ENCODE measurements at regions not wholly inside any gene's neighbourhood (a gene's known extent, or its start where the extent isn't known, plus 50 kb on each side); places are given as distances from the start of the nearest gene placed in this dataset.
"Not testable (repeated sequence)": the region's sequence is repeated elsewhere in the genome, so short reads cannot be mapped to it uniquely, and the experiment has no call there.

DNA sequence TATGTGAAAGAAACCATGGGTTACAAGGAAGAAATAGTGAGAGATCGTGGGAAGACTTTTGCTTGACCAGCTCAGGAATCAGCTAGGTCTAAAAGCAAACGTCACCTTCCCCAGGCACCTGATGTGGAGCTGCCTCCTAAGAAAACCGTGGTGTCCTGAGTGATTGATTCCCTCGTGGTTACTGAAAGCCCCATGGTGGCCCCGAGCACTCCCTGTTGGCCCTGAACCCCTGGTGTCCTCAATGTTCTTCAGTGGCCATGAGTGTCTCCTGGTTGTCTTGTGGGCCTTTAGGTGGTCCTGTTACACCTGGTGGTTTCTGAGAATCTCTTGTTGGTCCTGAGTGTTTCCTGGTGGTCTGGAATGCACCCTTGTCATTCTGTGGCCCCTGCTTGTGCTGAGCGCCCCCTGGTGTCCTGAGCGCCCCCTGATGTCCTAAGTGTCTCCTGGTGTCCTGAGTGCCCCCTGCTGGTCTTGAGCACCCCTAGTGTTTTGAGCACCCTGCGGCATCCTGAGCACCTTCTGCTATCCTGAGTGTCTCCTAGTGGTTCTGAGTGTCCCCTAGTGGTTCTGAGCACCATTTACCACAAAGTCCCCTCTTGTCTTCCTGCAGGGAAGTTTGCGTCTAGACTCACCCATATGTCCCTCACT is 518.7 kb downstream of the TMEM121 start:
- peak; percentile 50 for DNase-seq (ENCODE audit: low spot score)

DNA sequence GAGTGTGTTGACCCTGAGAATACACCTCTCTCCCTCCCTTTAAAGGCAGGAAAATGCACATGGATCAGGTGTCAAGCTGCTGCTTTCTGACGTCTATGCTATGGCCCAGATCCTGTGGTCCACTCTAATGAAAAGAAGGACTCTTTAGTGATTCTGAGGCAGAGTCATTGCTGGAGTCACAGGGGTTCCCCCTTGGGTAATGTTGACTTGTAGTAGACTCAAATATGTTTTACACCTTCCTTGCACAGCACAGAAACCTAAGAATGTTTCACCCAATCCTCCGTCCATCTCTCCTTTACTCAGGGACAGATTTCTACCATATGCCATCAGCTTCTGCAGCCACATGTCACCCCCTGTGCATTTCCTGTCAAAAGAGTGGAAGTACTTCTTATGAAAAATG is 525.4 kb downstream of the TMEM121 start:
- DNase-seq (ENCODE audit: low spot score): no peak

DNA sequence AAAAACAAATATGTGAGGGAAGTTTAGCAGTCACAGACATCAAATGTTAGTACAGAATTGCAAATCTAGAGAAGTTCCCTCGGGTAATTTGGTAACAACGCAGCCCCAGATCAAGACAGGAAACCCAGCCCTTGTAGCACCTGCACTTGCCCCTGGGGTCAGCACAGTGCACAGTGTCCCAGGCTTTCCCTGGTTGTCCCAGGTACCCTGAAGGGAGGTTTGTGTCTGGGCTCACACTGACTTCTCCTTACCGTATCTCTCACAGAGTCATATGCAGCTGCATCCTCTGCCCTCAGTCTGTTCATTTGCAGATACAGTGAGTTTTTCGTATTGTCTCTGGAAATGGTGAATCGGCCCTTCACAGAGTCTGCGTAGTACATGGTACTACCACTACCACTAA is 528.9 kb downstream of the TMEM121 start:
- no peak for DNase-seq (ENCODE audit: low spot score)

DNA sequence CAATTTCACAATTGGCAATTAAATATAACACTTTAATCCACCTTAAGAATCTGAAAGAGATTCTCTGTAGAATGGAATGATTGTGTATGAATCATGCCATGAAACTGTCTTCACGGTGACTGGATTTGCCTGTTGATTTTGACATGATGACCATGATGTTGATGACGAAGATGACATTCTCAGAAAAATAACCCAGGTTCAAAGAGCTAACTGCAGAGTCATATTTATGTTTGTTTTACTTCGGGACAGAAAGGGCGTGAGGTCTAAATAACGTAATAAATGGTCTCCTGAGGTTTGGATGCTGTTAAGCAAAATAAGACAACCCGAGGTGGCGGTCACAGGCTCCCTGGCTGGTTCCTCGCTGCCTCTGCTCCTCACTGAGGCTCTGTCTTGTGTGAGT is 532.0 kb downstream of the TMEM121 start:
- DNase-seq (ENCODE audit: low spot score): no peak

DNA sequence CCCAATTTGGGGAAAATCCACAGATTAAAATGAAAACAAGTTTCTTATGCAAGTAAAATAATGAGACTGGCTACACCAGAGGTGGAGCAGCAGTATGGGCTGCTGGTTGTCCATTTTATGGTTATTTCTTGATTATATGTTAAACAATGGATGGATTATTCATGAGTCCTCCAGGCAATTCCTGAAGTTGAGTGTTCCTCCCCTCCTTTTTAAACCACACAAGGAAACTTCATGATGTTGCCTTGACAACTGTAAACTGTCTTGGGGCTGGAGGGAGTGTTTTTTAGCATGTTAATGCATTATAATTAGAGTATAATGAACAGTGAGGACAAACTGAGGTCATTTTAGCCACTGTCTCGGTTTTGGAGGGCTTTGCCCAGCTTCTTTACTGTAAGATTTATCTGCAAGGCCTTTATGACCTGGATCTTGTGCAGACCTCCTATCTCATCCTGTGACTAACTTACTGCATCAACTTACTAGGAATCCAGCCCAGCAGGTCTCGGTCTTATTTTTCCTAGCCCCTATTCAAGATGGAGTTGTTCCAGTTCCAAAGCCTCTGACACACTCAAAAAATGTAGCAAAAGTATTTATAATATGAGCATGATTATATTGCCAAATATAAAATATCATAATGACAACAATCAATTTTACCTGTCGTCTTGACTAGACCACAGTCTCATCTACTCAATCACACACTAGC is 534.0 kb downstream of the TMEM121 start:
- no peak for DNase-seq (ENCODE audit: low spot score)

DNA sequence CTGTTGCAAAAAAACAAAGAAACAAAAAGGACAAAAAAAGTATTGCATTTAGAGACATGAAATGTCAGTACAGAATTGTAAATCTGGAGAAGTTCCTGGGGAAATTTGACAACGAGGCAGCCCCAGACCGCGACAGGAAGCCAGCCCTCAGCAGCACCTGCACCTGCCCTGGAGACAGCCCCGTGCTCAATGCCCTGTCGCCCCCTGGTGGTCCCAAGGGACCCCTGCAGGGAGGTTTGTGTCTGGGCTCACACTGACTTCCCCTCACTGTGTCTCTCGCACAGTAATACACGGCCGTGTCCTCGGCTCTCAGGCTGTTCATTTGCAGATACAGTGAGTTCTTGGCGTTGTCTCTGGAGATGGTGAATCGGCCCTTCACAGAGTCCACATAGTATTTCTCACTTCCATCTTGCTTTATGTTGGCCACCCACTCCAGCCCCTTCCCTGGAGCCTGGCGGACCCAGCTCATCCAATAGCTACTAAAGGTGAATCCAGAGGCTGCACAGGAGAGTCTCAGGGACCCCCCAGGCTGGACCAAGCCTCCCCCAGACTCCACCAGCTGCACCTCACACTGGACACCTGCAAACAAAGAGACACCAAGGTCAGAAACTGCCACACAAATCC is 535.6 kb downstream of the TMEM121 start:
- peak; percentile 43 for DNase-seq (ENCODE audit: low spot score)

DNA sequence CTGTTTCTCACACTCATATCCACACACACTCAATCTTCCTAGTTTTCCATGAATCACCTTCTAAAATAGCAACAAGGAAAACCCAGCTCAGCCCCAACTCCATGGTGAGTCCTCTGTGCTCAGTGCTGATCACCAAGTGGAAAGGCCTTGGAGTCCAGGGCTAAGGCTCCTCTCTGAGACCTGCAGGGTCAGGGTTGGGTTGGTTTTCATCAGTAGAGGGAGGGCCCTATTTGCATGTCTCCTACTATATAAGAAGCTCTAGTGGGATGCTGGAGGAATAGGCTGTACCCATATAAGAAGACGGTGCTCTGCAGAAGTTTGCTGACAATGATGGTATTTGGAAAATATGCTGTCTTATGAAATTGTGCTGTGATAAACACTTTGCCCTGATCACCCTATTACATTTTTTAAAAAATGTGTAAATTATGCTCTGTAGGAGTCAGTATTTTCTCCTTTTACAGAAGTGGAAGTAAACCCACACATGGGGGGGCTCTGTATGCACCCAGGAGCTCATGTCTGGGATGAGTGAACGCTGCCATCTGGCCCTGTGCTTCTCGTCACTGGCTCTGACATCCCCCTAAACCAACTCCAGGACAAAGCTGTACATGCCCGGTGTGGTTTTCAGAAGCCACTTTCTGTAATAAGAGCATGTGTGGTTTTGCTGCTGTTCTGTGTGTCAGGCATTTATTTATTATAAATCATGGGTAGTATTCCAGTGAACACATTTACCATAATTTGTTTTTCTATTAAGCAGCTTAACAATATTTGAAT is 536.3 kb downstream of the TMEM121 start:
- no peak for DNase-seq (ENCODE audit: low spot score)

DNA sequence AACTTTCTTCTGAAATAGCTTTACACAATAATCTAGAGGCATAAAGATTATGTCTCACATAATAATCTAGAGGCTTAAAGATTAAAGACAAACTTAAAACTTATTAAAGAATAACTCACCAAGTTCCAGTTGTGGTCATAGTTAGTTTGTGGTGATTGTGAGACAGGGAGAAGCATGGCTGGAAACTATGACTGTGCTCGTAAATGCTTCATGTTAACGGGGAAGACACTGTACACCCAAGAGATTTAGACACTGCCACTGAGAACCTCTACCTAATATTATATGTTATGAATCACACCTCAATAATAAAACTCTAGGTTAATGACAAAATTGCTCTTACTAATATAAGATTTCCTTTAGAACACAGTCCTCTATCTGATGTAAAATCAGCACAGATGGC is 541.6 kb downstream of the TMEM121 start:
- DNase-seq (ENCODE audit: low spot score): no peak

DNA sequence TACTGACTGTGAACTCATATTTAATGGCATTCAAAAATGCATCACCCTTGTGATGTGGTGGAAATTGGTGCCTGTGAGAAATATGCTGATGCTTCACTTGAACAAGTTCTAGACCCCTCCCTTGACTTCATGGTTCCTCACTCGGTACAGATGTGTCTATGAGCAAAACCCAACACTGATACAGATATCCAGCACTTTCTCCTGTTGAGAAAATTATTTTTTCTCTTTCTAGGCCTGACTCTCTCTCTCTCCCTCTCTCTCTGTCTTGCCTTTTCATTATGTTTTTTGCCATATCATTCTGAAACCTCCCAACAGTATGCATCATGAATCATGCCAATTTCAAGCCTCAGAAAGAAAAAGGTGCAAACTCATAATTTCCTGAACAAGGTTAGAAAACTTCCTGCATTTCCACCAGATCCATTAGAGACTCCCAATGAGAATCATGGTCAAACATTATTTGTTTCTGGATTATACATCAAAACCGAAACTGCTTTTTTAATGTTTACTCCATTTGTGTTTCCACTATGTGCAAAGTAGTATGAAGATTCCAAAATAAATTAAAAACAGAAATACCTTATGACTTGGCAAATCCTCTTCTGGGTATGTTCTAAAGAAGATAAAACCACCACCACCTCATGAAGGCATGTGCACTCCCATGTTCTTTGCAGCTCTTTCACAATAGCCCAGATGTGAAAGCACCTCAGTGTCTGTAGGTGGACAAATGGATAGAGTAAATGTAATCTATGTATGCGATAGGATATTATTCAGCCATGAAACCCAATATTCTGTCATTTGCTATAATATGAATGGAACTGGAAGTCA is 543.6 kb downstream of the TMEM121 start:
- no peak for DNase-seq (ENCODE audit: low spot score)

DNA sequence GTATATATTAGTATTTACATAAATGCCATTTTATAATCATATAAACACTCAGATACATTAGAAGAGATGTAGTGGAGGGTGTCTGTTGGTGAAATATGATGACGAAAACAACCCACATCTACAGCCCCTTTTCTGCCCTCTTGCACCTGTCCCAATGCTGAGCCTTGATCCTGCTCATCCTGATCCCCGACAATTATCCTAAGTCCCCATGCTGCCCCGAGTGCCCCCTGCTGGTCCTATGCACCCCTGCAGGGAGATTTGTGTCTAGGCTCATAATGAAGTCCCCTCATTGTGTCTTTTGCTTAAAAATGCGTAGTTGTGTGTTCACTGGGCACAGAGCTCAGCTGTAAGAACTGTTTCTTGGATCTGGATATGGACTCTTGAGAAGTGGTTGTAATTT is 554.5 kb downstream of the TMEM121 start:
- DNase-seq (ENCODE audit: low spot score): no peak

DNA sequence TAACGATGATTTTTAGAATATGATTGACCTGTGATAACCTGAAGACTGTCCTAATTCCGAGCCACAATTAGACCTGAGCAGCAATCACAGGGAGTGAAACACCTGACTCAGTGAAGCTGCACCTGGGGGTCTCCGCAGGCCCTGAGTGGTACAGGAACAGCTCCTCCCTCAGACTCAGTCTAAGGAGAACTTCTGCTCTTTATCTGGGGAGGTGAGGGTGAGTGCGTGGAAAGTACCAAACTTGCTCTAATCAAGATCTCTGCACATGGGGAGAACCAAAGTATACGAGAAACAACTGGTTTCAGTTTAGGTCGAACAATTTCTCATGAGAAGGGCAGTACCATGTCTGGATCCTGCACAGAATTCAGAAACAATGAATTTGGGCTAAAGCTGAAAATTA is 555.3 kb downstream of the TMEM121 start:
- DNase-seq (ENCODE audit: low spot score): not testable (repeated sequence)

DNA sequence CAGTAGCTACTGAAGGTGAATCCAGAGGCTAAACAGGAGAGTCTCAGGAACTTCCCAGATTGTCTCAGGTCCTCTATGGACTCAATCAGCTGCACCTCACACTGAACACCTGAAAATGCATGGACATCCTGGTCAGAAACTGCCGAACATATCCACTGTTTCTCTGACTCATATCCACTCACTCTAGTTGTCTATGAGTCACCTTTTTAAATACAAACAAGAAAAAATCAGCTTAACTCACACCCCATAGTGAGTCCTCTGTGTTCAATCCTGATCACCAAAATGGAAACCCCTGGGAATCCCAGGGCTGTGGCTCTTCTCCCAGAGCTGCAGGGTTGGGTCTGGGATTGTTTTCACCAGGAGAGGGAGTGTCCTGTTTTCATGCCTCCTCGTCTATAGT is 556.7 kb downstream of the TMEM121 start:
- DNase-seq (ENCODE audit: low spot score): no peak

DNA sequence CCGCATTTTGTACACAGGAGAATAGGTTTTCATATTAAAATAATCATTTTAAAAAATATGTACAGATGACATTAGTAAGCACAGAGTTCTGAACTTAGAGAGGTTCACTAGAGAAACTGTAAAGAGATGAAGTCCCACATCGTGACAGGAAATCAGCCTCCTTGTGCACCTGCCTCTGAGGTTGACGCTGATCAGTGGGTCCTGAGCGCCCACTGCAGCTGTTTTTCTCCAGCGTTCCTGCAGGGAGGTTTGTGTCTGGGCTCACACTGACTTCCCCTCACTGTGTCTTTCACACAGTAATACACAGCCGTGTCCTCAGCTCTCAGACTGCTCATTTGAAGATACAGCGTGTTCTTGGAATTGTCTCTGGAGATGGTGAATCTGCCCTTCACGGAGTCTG is 561.5 kb downstream of the TMEM121 start:
- no peak for DNase-seq (ENCODE audit: low spot score)

DNA sequence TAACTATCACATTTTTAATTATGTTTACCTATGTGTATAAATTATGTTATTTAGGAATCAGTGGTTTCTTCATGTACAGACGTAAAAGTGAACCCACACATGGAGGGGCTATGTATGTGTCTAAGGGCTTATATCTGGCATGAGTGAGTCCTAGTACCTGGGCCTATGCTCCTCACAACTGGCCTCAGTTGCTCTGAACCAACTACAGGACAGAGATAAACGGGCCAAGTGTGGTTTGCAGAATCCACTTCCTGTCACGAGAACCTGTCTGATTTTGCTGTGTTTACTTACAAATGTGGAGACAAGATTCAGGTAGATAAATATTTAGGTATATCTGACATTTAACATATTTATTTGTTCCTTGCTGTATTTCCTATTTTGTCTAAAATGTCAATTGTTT is 562.5 kb downstream of the TMEM121 start:
- DNase-seq (ENCODE audit: low spot score): not testable (repeated sequence)

DNA sequence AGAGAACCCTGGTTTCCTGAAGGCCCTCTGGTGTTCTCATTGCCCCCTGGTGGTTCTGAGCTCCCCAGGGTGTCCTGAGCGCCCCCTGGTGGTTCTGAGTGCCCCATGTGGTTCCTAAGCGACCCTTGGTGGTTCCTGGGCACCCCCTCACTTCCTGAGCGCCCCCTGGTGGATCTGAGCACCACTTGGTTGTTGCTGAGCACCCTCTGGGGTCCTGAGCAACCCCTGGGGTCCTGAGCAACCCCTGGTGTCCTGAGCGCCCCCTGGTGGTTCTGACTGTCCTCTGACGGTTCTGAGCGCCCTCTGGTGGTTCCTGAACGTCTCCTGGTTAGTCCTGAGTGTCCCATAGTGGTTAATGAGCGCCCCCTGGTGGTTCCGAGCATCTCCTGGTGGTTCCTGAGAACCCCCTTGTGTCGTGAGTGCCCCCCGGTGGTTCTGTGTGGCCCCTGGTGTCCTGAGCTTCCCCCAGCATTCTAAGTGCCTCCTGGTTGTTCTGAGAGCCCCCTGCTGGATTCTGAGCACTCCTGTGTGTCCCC is 568.3 kb downstream of the TMEM121 start:
- no peak for DNase-seq (ENCODE audit: low spot score)

DNA sequence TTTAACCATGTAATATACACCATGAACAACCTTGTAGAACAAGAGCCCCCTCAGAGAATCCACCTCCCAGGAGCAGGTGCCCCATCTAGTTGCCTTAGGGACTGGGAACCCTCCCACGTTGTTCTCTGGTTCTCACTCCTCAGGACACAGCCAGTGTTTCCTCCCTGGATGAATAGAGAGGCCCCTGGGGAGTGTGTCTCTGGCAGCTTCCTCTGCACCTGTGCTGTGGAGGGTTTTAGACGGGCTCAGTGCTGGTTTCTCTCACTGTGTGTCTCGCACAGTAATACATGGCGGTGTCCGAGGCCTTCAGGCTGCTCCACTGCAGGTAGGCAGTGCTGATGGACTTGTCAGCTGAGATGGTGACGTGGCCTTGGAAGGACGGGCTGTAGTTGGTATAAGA is 581.3 kb downstream of the TMEM121 start:
- DNase-seq (ENCODE audit: low spot score): no peak

DNA sequence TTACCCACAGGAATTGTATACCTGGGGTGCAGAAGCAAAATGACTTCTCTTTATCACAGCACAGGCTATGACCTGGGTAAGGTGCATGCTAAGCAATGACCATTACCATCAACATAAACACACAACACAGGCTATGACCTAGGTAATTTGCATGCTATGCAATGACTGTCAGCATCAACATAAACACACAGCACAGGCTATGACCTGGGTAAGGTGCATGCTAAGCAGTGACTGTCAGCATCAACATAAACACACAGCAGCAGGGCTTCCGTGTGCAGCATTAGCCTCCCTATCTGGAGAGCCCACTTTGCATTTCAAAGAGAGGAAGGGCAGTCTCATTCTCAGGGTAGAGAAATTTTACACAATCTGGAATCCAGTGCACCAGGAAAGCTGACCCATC is 583.0 kb downstream of the TMEM121 start:
- no peak for DNase-seq (ENCODE audit: low spot score)

DNA sequence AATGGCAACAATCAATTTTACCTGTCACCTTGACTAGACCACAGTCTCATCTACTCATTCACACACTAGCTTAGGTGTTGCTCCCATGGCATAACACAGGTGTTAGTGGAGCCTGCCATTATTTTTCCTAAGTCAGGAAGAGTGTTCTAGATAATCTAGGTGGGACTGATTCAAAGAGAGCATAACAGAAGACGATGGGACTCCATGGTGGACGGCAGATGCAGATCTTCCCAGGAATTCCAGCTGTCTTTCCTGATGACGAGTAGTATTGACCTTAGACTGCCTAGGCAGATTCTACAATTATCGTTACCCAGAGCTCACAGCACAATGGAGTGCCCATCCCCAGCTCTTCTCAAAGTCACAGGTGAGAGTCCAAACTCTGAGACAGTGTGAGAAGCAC is 589.0 kb downstream of the TMEM121 start:
- no peak for DNase-seq (ENCODE audit: low spot score)

DNA sequence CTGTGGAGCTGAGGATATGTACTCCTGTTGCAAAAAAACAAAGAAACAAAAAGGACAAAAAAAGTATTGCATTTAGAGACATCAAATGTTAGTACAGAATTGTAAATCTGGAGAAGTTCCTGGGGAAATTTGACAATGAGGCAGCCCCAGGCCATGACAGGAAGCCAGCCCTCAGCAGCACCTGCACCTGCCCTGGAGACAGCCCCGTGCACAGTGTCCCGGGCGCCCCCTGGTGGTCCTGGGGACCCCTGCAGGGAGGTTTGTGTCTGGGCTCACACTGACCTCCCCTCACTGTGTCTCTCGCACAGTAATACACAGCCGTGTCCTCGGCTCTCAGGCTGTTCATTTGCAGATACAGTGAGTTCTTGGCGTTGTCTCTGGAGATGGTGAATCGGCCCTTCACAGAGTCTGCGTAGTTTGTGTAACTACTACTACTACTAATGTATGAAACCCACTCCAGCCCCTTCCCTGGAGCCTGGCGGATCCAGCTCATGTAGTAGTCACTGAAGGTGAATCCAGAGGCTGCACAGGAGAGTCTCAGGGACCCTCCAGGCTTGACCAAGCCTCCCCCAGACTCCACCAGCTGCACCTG is 590.1 kb downstream of the TMEM121 start:
- DNase-seq (ENCODE audit: low spot score): not testable (repeated sequence)

DNA sequence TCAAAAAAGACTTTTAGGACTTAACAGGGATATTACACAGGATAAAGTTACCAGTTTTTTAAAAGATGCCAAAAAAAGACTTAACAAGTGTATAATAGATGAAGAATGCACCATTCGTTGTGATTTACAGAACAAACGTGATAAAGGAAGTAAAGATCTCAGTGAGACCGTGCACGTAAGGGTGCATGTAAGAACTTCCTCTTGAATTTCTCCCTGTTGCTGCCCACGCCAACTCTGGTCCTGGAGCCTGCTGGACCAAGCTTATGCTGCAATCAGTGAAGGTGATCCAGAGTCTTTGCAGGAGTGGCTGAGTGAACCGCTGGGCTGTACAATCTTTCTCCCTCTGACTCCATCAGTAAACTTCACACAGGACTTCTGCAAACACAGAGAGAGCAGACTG is 593.7 kb downstream of the TMEM121 start:
- DNase-seq (ENCODE audit: low spot score): no peak

DNA sequence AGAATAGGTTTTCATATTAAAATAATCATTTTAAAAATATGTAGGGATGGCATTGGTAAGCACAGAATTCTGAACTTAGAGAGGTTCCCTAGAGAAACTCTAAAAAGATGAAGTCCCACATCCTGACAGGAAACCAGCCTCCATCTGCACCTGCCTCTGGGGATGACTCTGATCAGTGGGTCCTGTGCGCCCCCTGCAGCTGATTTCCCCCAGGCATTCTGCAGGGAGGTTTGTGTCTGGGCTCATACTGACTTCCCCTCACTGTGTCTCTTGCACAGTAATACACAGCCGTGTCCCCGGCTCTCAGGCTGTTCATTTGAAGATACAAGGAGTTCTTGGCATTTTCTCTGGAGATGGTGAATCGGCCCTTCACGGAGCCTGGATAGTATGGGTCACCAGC is 602.9 kb downstream of the TMEM121 start:
- DNase-seq (ENCODE audit: low spot score): no peak
